ENCODE measurements at regions not wholly inside any gene's neighbourhood (a gene's known extent, or its start where the extent isn't known, plus 50 kb on each side); places are given as distances from the start of the nearest gene placed in this dataset.

DNA sequence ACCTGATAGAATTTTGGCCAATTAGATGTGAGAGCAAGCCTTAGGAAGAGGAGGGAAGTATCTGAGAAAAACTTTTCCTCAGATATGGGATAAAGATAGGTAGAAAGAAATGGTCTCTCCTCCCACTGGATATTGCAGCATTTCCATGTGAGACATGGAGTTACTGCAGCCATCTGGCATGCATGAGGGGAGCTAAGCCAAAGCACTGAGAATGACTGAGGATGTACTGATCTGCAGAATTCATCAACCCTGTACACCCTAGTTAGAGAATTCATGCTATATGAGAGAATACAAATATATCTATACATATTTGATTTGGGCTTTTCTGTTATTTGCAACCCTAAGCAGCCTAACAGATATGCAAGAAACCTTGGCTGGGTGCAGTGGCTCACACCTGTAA is 52.5 kb upstream of the RPL34 start:
- Histone ChIP-seq H3K4me1 (ENCODE audit: insufficient read depth) (no peaks in the 10 kb centered on the region), H3F3A (ENCODE audit: insufficient read depth) (no peaks in the 10 kb centered on the region), H3K4me2 (ENCODE audit: unreplicated experiment) (no peak overlapping the region), H3K27me3 (replicated peaks; ENCODE audit: insufficient read depth) (peaks cover 17% of the 10 kb centered on the region), H3K9ac (no peak overlapping the region), H3K79me2 (ENCODE audit: insufficient read depth) (no peaks in the 10 kb centered on the region), H2AFZ (no peak overlapping the region), H3K27ac (no peak overlapping the region), H3K9me3 (ENCODE audit: low read depth) (no peaks in the 10 kb centered on the region), H3K36me3 (ENCODE audit: low read depth) (no peaks in the 10 kb centered on the region), H4K20me1 (ENCODE audit: insufficient read depth) (no peaks in the 10 kb centered on the region), H3K4me3 (no peak overlapping the region), H3K9me2 (ENCODE audit: insufficient read depth) (no peaks in the 10 kb centered on the region)
- no peak for DNase-seq
- TF ChIP-seq EZH2phosphoT487 (IDR thresholded peaks at IDR 0.05; ENCODE audit: insufficient read depth, low read depth) (no peak), EZH2 (IDR thresholded peaks at IDR 0.05; ENCODE audit: insufficient read depth, poor library complexity, severe bottlenecking) (no peak)
- in situ Hi-C loops (cut with MboI): no loop called here

DNA sequence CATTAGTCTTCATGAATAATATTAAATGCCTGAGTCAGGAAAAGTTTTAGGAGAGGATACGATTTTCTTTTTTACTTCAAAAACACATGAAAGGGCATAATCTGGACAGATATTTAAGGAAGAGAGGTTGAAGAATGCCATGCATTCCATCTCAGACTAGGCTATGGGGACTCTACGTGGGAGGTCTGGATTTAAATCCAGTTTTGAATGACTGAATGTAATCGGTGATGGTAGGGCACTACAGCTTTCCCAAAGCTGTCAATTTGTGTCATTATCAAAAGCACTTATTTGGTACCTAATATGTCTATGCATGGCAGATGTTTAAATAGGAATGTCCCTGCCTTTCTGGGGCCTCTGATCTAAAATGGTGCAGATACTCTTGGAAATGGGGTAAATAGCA is 59.3 kb upstream of the RPL34 start:
- Histone ChIP-seq H3K36me3 (ENCODE audit: low read depth) (no peaks in the 10 kb centered on the region), H3K27ac (no peak overlapping the region), H3K9me3 (ENCODE audit: low read depth) (no peaks in the 10 kb centered on the region), H3K79me2 (ENCODE audit: insufficient read depth) (no peaks in the 10 kb centered on the region), H3K27me3 (replicated peaks; ENCODE audit: insufficient read depth) (no peaks in the 10 kb centered on the region), H2AFZ (peak overlapping the region; percentile 36), H3K9me2 (ENCODE audit: insufficient read depth) (no peaks in the 10 kb centered on the region), H3K9ac (no peak overlapping the region), H3K4me1 (ENCODE audit: insufficient read depth) (no peaks in the 10 kb centered on the region; the same call in 1 of the 2 replicates), H3F3A (ENCODE audit: insufficient read depth) (no peaks in the 10 kb centered on the region), H3K4me2 (ENCODE audit: unreplicated experiment) (no peak overlapping the region), H4K20me1 (ENCODE audit: insufficient read depth) (no peaks in the 10 kb centered on the region), H3K4me3 (no peak overlapping the region)
- 16 to 27% methylated on average over 3 of the region's 3 CpGs for WGBS, 2 experiments (ENCODE audit: low coverage in 1 of 2, low lambda C conversion rate in 2 of 2, missing lambda C conversion rate in 2 of 2)
- in situ Hi-C loops (cut with MboI): no loop called here
- no peak for TF ChIP-seq EZH2phosphoT487 (IDR thresholded peaks at IDR 0.05; ENCODE audit: insufficient read depth, low read depth)
- no peak for TF ChIP-seq EZH2 (IDR thresholded peaks at IDR 0.05; ENCODE audit: insufficient read depth, poor library complexity, severe bottlenecking)
- DNase-seq: no peak

GRCh38 chr4:108560616-108561015 is 59.8 kb upstream of the RPL34 start:
- Histone ChIP-seq H3K27me3 (replicated peaks; ENCODE audit: insufficient read depth) (no peaks in the 10 kb centered on the region; the same call in 1 of the 2 replicates), H2AFZ (peak overlapping the region; percentile 36), H3K79me2 (ENCODE audit: insufficient read depth) (no peaks in the 10 kb centered on the region), H3K4me3 (no peak overlapping the region), H3K4me2 (ENCODE audit: unreplicated experiment) (no peak overlapping the region), H3K36me3 (ENCODE audit: low read depth) (no peaks in the 10 kb centered on the region), H3K9me3 (ENCODE audit: low read depth) (no peaks in the 10 kb centered on the region), H3K4me1 (ENCODE audit: insufficient read depth) (no peaks in the 10 kb centered on the region; the same call in 1 of the 2 replicates), H3K27ac (no peak overlapping the region), H3F3A (ENCODE audit: insufficient read depth) (no peaks in the 10 kb centered on the region), H3K9ac (no peak overlapping the region), H3K9me2 (ENCODE audit: insufficient read depth) (no peaks in the 10 kb centered on the region), H4K20me1 (ENCODE audit: insufficient read depth) (no peaks in the 10 kb centered on the region)
- WGBS, 2 experiments (ENCODE audit: low coverage in 1 of 2, low lambda C conversion rate in 2 of 2, missing lambda C conversion rate in 2 of 2): 25 to 32% methylated on average over 4 of the region's 4 CpGs
- TF ChIP-seq EZH2phosphoT487 (IDR thresholded peaks at IDR 0.05; ENCODE audit: insufficient read depth, low read depth): no peak
- no peak for TF ChIP-seq EZH2 (IDR thresholded peaks at IDR 0.05; ENCODE audit: insufficient read depth, poor library complexity, severe bottlenecking)
- DNase-seq: no peak
- in situ Hi-C loops (cut with MboI): no loop called here

DNA sequence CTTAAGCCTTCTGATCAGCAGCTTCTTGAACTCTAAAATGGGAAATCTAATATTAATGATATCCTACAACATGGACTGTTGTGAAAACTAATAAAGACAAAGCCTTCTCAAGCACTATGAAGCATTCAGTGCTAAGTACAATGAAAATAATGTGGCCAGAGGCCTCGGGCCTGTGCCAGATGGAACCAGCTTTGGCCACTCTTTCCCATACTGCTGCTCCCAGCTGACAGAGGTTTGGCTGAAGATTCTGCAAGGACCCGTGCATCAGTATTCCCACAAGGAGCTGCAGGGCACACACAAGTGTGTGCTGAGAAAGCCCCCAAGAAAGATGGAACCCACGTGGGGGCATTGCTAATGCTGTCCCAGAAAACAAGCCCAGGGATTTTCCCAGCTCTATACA is 60.5 kb upstream of the RPL34 start:
- Histone ChIP-seq H3K4me2 (ENCODE audit: unreplicated experiment) (no peak overlapping the region), H3F3A (ENCODE audit: insufficient read depth) (no peaks in the 10 kb centered on the region), H3K27ac (no peak overlapping the region), H3K9me3 (ENCODE audit: low read depth) (no peaks in the 10 kb centered on the region), H4K20me1 (ENCODE audit: insufficient read depth) (no peaks in the 10 kb centered on the region), H3K9ac (no peak overlapping the region), H3K36me3 (ENCODE audit: low read depth) (no peaks in the 10 kb centered on the region), H2AFZ (no peak overlapping the region), H3K4me1 (ENCODE audit: insufficient read depth) (no peaks in the 10 kb centered on the region; the same call in 1 of the 2 replicates), H3K27me3 (replicated peaks; ENCODE audit: insufficient read depth) (peaks cover 3% of the 10 kb centered on the region; the same call in 1 of the 2 replicates), H3K9me2 (ENCODE audit: insufficient read depth) (no peaks in the 10 kb centered on the region), H3K79me2 (ENCODE audit: insufficient read depth) (no peaks in the 10 kb centered on the region), H3K4me3 (no peak overlapping the region)
- DNase-seq: no peak
- no peak for TF ChIP-seq EZH2 (IDR thresholded peaks at IDR 0.05; ENCODE audit: insufficient read depth, poor library complexity, severe bottlenecking)
- TF ChIP-seq EZH2phosphoT487 (IDR thresholded peaks at IDR 0.05; ENCODE audit: insufficient read depth, low read depth): no peak
- in situ Hi-C loops (cut with MboI): no loop called here
- WGBS, 2 experiments (ENCODE audit: low coverage in 1 of 2, low lambda C conversion rate in 2 of 2, missing lambda C conversion rate in 2 of 2): 33 to 36% methylated on average over 3 of the region's 3 CpGs
